GM19468 (cell line): ENCODE measurements at regions not wholly inside any gene's neighbourhood (a gene's known extent, or its start where the extent isn't known, plus 50 kb on each side); places are given as distances from the start of the nearest gene placed in this dataset.

Experiments used
- ATAC-seq: cut with Tn5 transposase; IDR thresholded peaks from one replicate; pipeline ENCODE4 v1.9.1; 2021; ENCODE audit warnings: mild to moderate bottlenecking, moderate library complexity, moderate number of reproducible peaks; ENCODE audit not compliant: unreplicated experiment; ENCODE audit errors: extremely low read depth

GRCh38 chr1:94651076-94651475, 109.5 kb upstream of the F3 start:
- no peak for ATAC-seq

GRCh38 chr1:94650301-94650700, 108.7 kb upstream of the F3 start:
- ATAC-seq = no peak

- ATAC-seq = no peak
Measured at GRCh38 chr1:94648225-94649007, 106.9 kb upstream of the F3 start.

- ATAC-seq = no peak
Measured at GRCh38 chr1:94646786-94647555, 105.4 kb upstream of the F3 start.

- no peak for ATAC-seq
Measured at GRCh38 chr1:94646141-94646643, 104.6 kb upstream of the F3 start.

- ATAC-seq = no peak
Measured at GRCh38 chr1:94644352-94644751, 102.8 kb upstream of the F3 start.

- no peak for ATAC-seq
Measured at GRCh38 chr1:94643819-94644218, 102.3 kb upstream of the F3 start.

GRCh38 chr1:94642617-94643321, 101.2 kb upstream of the F3 start:
- ATAC-seq = no peak

GRCh38 chr1:94641990-94642389, 100.4 kb upstream of the F3 start:
- no peak for ATAC-seq

- ATAC-seq = no peak
Measured at GRCh38 chr1:94640125-94640524, 98.6 kb upstream of the F3 start.

- no peak for ATAC-seq
Measured at GRCh38 chr1:94637121-94637520, 95.6 kb upstream of the F3 start.

GRCh38 chr1:94636624-94637023, 95.1 kb upstream of the F3 start:
- no peak for ATAC-seq

GRCh38 chr1:94636100-94636499, 94.5 kb upstream of the F3 start:
- ATAC-seq = no peak

GRCh38 chr1:94634977-94635416, 93.4 kb upstream of the F3 start:
- no peak for ATAC-seq

GRCh38 chr1:94633051-94633450, 91.5 kb upstream of the F3 start:
- ATAC-seq = no peak

- ATAC-seq = no peak
Measured at GRCh38 chr1:94629259-94630181, 88.0 kb upstream of the F3 start.

GRCh38 chr1:94628499-94628843, 86.9 kb upstream of the F3 start:
- no peak for ATAC-seq

GRCh38 chr1:94627771-94628498, 86.4 kb upstream of the F3 start:
- ATAC-seq = no peak

GRCh38 chr1:94624203-94624602, 82.6 kb upstream of the F3 start:
- ATAC-seq = no peak
